GM12891 (cell line): ENCODE measurements at regions not wholly inside any gene's neighbourhood (a gene's known extent, or its start where the extent isn't known, plus 50 kb on each side); places are given as distances from the start of the nearest gene placed in this dataset.

ENCODE experiments used
- POLR2A ChIP-seq: IDR thresholded peaks from 2 replicates; pipeline ENCODE4 v1.6.1; 2011; ENCODE audit warnings: low read depth, low read length, control low read depth
- POLR2AphosphoS5 ChIP-seq: IDR thresholded peaks from 2 replicates; pipeline ENCODE4 v1.6.1; 2011; ENCODE audit warnings: low read depth, low read length, control low read depth
- POU2F2 ChIP-seq: IDR thresholded peaks from 2 replicates; pipeline ENCODE4 v1.6.1; 2011; ENCODE audit warnings: low read depth, mild to moderate bottlenecking, control low read depth, low read length, moderate library complexity
- TAF1 ChIP-seq: IDR thresholded peaks from 2 replicates; pipeline ENCODE4 v1.6.1; 2011; ENCODE audit warnings: low read depth, low read length, control low read depth

DNA sequence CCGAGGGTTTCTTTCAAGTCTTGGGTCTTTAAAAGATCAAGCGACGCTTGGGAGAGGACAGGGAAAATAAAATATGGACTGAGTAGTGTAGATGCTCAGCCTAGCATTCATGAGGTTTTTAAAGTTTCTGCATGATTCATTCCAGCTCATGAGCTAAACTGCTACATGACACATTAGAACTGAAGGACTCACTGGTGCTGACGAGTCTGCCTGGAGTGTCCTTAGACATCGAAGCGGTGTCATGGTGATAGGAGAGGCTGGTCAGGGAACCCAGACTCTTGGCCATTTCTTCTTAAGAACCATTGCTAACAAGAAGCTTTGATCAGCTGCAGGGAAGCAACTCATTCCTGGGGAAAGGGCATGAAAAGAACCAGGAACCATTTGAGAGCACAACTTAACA is 158.6 kb downstream of the TRIML1 start:
- TF ChIP-seq POLR2A, result no peak
- no peak for TF ChIP-seq POLR2AphosphoS5
- TF ChIP-seq TAF1, result no peak
- no peak for TF ChIP-seq POU2F2
